DND-41 (cell line): ENCODE measurements at regions not wholly inside any gene's neighbourhood (a gene's known extent, or its start where the extent isn't known, plus 50 kb on each side); places are given as distances from the start of the nearest gene placed in this dataset.

Source experiments
- EZH2 ChIP-seq: IDR thresholded peaks from 3 replicates; pipeline ENCODE4 v1.6.1; 2012; ENCODE audit warnings: borderline replicate concordance, low read depth, mild to moderate bottlenecking, moderate library complexity, low read length, inconsistent platforms; ENCODE audit not compliant: severe bottlenecking
- TF ChIP-seq, protein P1 (sequence below): IDR thresholded peaks from 2 replicates; pipeline ENCODE4 v1.5.1; 2012; ENCODE audit warnings: borderline replicate concordance, low read length, moderate library complexity, mild to moderate bottlenecking; ENCODE audit not compliant: poor library complexity, severe bottlenecking; ENCODE audit errors: extremely low read depth

DNA sequence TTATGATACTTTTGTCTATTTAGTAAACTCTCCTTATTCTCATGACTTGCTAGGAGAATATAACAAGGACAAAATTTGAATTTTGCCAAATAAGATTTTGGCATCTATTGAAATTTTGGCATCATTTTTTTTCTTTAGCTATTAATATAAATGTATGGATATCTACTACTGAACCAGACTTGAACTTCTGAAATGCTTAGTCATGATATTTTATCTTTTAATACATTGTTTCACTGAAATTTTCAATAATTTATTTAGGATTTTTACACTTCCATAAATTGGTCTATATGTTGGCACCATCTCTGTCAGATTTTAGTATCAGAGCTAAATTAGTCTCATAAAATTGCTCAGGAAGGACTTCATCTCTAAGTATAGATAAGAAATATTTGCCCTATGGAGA is 149.8 kb downstream of the CYP26B1 start:
- TF ChIP-seq, protein P1, sequence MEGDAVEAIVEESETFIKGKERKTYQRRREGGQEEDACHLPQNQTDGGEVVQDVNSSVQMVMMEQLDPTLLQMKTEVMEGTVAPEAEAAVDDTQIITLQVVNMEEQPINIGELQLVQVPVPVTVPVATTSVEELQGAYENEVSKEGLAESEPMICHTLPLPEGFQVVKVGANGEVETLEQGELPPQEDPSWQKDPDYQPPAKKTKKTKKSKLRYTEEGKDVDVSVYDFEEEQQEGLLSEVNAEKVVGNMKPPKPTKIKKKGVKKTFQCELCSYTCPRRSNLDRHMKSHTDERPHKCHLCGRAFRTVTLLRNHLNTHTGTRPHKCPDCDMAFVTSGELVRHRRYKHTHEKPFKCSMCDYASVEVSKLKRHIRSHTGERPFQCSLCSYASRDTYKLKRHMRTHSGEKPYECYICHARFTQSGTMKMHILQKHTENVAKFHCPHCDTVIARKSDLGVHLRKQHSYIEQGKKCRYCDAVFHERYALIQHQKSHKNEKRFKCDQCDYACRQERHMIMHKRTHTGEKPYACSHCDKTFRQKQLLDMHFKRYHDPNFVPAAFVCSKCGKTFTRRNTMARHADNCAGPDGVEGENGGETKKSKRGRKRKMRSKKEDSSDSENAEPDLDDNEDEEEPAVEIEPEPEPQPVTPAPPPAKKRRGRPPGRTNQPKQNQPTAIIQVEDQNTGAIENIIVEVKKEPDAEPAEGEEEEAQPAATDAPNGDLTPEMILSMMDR = no peak
- no peak for TF ChIP-seq EZH2
